ENCODE measurements at regions not wholly inside any gene's neighbourhood (a gene's known extent, or its start where the extent isn't known, plus 50 kb on each side); places are given as distances from the start of the nearest gene placed in this dataset.

DNA sequence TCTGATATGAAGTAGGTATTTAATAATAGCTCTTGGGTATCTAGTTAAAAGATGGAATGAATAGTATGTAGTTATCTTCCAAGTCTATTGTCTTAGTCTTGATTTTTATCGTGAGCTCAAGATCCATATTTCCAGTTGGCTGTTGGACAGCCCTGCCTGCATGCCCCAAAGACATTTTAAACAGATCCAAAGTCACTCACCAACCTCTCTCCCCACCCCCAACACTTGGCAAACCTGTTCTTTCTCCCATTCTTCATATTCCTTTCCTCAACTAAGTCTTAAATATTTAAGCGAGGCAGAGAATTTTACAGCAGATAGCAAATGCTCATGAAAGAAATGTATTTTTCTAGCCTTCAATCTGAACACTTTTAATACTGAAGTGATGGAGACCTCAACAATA is 80.7 kb upstream of the PALS2 start:
- no peak overlapping the region for H3K27ac ChIP-seq
- no peak for DNase-seq
- no peak for TF ChIP-seq POLR2A (IDR thresholded peaks at IDR 0.05)
- TF ChIP-seq, protein P1, sequence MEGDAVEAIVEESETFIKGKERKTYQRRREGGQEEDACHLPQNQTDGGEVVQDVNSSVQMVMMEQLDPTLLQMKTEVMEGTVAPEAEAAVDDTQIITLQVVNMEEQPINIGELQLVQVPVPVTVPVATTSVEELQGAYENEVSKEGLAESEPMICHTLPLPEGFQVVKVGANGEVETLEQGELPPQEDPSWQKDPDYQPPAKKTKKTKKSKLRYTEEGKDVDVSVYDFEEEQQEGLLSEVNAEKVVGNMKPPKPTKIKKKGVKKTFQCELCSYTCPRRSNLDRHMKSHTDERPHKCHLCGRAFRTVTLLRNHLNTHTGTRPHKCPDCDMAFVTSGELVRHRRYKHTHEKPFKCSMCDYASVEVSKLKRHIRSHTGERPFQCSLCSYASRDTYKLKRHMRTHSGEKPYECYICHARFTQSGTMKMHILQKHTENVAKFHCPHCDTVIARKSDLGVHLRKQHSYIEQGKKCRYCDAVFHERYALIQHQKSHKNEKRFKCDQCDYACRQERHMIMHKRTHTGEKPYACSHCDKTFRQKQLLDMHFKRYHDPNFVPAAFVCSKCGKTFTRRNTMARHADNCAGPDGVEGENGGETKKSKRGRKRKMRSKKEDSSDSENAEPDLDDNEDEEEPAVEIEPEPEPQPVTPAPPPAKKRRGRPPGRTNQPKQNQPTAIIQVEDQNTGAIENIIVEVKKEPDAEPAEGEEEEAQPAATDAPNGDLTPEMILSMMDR (IDR thresholded peaks at IDR 0.05): no peak
- no peak for TF ChIP-seq EP300 (IDR thresholded peaks at IDR 0.05)
- H3K36me3 ChIP-seq: no peaks in the 10 kb centered on the region
- no peaks in the 10 kb centered on the region for H3K9me3 ChIP-seq
- no peak overlapping the region for H3K4me3 ChIP-seq
- H3K27me3 ChIP-seq: no peaks in the 10 kb centered on the region
- H3K4me1 ChIP-seq (ENCODE audit: insufficient read depth): no peaks in the 10 kb centered on the region
- 91 to 95% (median 94%) methylated on average over 2 of the region's 2 CpGs for WGBS, 3 donors
- intact Hi-C loops (cut with DNase I): no loop called here

DNA sequence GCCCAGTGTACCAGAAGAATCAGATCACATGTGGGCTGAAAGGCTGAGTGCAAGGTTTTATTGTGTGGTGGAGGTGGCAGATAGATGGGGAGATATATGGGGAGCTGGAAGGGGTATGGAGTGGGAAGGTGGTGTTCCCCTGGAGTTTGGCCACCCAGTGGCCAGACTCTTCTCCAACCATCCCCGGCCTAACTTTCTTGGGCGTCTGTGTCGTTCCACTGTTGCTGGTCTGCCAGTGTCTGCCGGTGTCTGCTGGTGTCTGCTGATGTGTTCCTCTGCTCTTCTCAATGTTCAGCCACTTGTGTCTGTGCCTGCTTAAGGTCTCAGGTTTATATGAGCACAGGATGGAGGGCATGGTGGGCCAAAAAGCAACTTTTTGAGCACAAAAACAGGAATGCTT is 78.4 kb upstream of the PALS2 start:
- H3K27ac ChIP-seq: no peak overlapping the region
- no peaks in the 10 kb centered on the region for H3K9me3 ChIP-seq
- no peak for TF ChIP-seq EP300 (IDR thresholded peaks at IDR 0.05)
- peaks cover 2% of the 10 kb centered on the region for H3K4me1 ChIP-seq (ENCODE audit: insufficient read depth)
- H3K4me3 ChIP-seq: no peak overlapping the region
- WGBS, 3 donors: 91 to 98% (median 96%) methylated on average over 4 of the region's 4 CpGs
- DNase-seq: no peak
- H3K36me3 ChIP-seq: no peaks in the 10 kb centered on the region
- intact Hi-C loops (cut with DNase I): no loop called here
- no peaks in the 10 kb centered on the region for H3K27me3 ChIP-seq

DNA sequence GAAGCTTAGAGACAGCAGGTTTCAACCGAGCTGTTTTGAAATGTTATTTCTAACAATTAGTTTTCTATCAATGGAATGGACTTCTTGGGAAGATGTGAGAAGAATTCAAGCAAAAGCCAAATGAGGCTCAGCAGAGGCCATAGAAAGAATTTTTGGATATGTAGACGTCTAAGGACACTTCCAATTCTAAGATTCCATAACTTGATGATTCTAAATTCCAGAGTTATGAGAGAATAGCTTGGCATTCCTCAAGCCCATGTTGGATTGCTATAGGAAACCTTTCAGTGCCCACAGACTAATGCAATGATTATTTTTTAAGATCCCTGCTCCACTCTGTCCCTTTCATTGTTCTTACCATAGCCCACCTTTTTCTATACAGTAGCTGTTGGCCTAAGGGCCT is 77.2 kb upstream of the PALS2 start:
- 80 to 83% (median 81%) methylated on average over 2 of the region's 2 CpGs for WGBS, 3 donors

DNA sequence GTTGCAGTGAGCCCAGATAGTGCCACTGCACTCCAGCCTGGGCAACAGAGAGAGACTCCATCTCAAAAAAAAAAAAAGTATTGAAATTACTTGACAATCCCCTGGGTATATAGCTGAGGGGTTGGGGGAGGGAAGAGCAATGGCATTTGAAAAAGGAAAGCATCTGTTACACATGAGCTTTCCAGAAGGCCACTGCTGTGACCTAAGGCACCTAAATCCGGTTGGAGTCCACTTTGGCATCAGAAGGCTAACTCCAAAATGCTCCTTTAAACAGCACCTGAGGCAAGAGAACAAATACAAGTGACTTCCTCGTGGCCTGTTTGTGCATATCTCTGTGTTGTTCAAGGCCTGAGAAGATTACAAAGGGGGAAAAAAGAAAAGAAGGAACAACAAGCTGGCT is 74.8 kb upstream of the PALS2 start:
- Histone ChIP-seq H3K36me3 (no peaks in the 10 kb centered on the region), H3K27me3 (no peaks in the 10 kb centered on the region), H3K4me1 (ENCODE audit: insufficient read depth) (peaks cover 5% of the 10 kb centered on the region), H3K27ac (no peak overlapping the region), H3K9me3 (no peaks in the 10 kb centered on the region), H3K4me3 (no peak overlapping the region)
- WGBS, 3 donors: 22 to 39% (median 22%) methylated on average over 2 of the region's 2 CpGs
- DNase-seq: no peak
- TF ChIP-seq, protein P1 (IDR thresholded peaks at IDR 0.05): no peak
- no peak for TF ChIP-seq EP300 (IDR thresholded peaks at IDR 0.05)
- no peak for TF ChIP-seq POLR2A (IDR thresholded peaks at IDR 0.05)
- intact Hi-C loops (cut with DNase I): no loop called here

More for the DNA sequence above, 77.2 kb upstream of the PALS2 start:
- H3K4me3 ChIP-seq: no peak overlapping the region
- DNase-seq: no peak
- no peaks in the 10 kb centered on the region for H3K36me3 ChIP-seq
- TF ChIP-seq EP300 (IDR thresholded peaks at IDR 0.05) (no peak), POLR2A (IDR thresholded peaks at IDR 0.05) (no peak)
- TF ChIP-seq, protein P1 (IDR thresholded peaks at IDR 0.05): no peak
- intact Hi-C loops (cut with DNase I): no loop called here
- H3K27ac ChIP-seq: no peak overlapping the region
- H3K9me3 ChIP-seq: no peaks in the 10 kb centered on the region
- peaks cover 5% of the 10 kb centered on the region for H3K4me1 ChIP-seq (ENCODE audit: insufficient read depth)
- H3K27me3 ChIP-seq: no peaks in the 10 kb centered on the region

DNA sequence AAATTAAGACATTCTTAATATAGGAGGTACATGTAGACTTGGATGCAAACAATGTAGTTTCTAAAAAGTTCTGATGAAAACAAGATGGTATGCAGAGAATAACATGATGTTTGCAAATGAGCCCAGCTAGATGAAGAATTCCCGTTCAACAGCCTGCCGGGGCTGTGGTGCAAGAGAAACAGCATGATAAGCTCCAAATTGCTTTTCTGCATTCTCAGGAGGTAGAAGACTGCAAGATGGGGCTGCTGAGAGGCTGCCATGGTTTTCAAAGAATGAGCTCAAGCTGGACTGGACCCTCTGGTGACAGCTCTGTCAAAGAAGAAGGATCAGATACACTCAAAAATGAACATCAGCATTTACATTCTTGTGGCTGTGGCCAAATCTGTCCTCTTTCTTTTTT is 73.4 kb upstream of the PALS2 start:
- Histone ChIP-seq H3K36me3 (no peaks in the 10 kb centered on the region), H3K4me3 (no peak overlapping the region), H3K9me3 (no peaks in the 10 kb centered on the region), H3K27ac (no peak overlapping the region), H3K4me1 (ENCODE audit: insufficient read depth) (peaks cover 5% of the 10 kb centered on the region), H3K27me3 (no peaks in the 10 kb centered on the region)
- DNase-seq: no peak
- WGBS, 3 donors: 6 to 26% (median 15%) methylated on average over 2 of the region's 2 CpGs
- TF ChIP-seq, protein P1 (IDR thresholded peaks at IDR 0.05): no peak
- no peak for TF ChIP-seq EP300 (IDR thresholded peaks at IDR 0.05)
- intact Hi-C loops (cut with DNase I): no loop called here

Measured in ovary (tissue), 7 donors.